ENCODE measurements at regions not wholly inside any gene's neighbourhood (a gene's known extent, or its start where the extent isn't known, plus 50 kb on each side); places are given as distances from the start of the nearest gene placed in this dataset.

GRCh38 chr10:128539510-128540127, 413.4 kb upstream of the MKI67 start:
- DNase-seq: no peak

GRCh38 chr10:128540128-128540762, 414.0 kb upstream of the MKI67 start:
- DNase-seq: no peak

GRCh38 chr10:128540781-128541761, 414.8 kb upstream of the MKI67 start:
- no peak for DNase-seq

GRCh38 chr10:128541926-128542475, 415.8 kb upstream of the MKI67 start:
- DNase-seq: no peak

GRCh38 chr10:128542659-128543058, 416.4 kb upstream of the MKI67 start:
- DNase-seq: no peak

- no peak for DNase-seq
Observed at GRCh38 chr10:128543151-128543550, 416.9 kb upstream of the MKI67 start.

- DNase-seq: no peak
Observed at GRCh38 chr10:128545216-128545615, 419.0 kb upstream of the MKI67 start.

GRCh38 chr10:128546651-128547165, 420.5 kb upstream of the MKI67 start:
- no peak for DNase-seq

GRCh38 chr10:128549101-128549608, 422.9 kb upstream of the MKI67 start:
- no peak for DNase-seq

- DNase-seq: no peak
Observed at GRCh38 chr10:128550045-128550444, 423.8 kb upstream of the MKI67 start.

GRCh38 chr10:128551475-128551874, 425.3 kb upstream of the MKI67 start:
- no peak for DNase-seq

- no peak for DNase-seq
Observed at GRCh38 chr10:128553755-128554154, 427.5 kb upstream of the MKI67 start.

- no peak for DNase-seq
Observed at GRCh38 chr10:128556182-128557110, 430.2 kb upstream of the MKI67 start.

- no peak for DNase-seq
Observed at GRCh38 chr10:128557149-128557710, 431.0 kb upstream of the MKI67 start.

- no peak for DNase-seq
Observed at GRCh38 chr10:128560406-128560805, 434.2 kb upstream of the MKI67 start.

GRCh38 chr10:128560993-128561392, 434.8 kb upstream of the MKI67 start:
- DNase-seq: no peak

- no peak for DNase-seq
Observed at GRCh38 chr10:128563387-128563786, 437.2 kb upstream of the MKI67 start.

- DNase-seq: no peak
Observed at GRCh38 chr10:128563904-128564303, 437.7 kb upstream of the MKI67 start.

GRCh38 chr10:128566361-128566968, 440.2 kb upstream of the MKI67 start:
- no peak for DNase-seq

- DNase-seq: no peak
Observed at GRCh38 chr10:128567551-128567950, 441.3 kb upstream of the MKI67 start.

- no peak for DNase-seq
Observed at GRCh38 chr10:128568041-128568440, 441.8 kb upstream of the MKI67 start.
